Stimulated activated naive CD4-positive, alpha-beta T cell (primary cell): ENCODE measurements at regions not wholly inside any gene's neighbourhood (a gene's known extent, or its start where the extent isn't known, plus 50 kb on each side); places are given as distances from the start of the nearest gene placed in this dataset.

Source experiments
- DNase-seq, 6 experiments: peaks; one replicate each; lab custom pipeline; 2025; lab: John Stamatoyannopoulos, UW

DNA sequence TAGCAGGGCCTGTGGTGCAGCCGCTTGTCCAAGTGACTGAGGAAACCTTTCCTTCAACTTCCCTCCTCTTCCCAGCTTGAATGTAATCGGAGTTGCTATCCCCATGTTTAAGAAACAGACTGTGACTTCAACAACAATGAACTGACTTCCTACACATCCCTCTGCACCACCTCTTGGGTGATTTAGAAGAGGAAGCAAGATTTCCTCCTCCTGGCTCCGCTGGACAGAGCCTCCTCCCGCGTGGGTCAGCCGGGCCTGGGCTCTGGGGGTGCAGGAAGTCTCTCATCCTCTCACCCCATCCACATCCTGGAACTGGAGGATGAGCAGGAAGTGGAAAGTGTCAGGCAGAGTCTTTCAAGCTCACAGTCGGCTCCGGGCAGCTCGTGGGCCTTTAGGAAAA is 84.3 kb downstream of the GATA6 start:
- no peak for DNase-seq

DNA sequence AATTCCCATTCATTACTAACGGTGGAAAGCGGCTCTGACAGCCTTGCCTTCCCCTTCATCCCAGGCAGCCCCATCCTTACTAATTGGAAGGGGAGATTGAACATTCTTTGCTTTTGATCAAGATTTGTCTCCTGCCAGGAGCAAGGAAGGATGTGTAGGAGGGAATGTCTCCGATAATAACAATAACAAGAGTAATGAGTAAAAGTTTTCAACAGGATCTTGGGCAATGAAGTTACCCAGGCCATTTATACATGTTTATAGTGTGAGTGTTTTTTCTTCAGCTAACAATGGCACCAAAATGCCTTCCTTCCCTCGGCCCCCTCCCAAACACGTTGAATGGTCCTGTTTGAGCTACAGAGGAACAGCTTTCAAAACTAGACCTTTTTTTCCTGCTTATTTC is 83.8 kb downstream of the GATA6 start:
- no peak for DNase-seq
